ENCODE measurements at regions not wholly inside any gene's neighbourhood (a gene's known extent, or its start where the extent isn't known, plus 50 kb on each side); places are given as distances from the start of the nearest gene placed in this dataset.

- POLR2A ChIA-PET: no interaction called here
- no peaks in the 10 kb centered on the region for H3K9me3 Mint-ChIP-seq
- peaks cover 0 to 3% of the 10 kb centered on the region in 2 donors for H3K27me3 Mint-ChIP-seq
- CTCF ChIA-PET: interaction anchor here (0.5 to 0.6 kb wide), 2 partner anchors 10 to 13 kb away, joined by 3 read pairs; no protein-coding TSS in a partner anchor
- ATAC-seq (replicated peaks in 1 of 4) (no peak), DNase-seq (no peak)
- H3K27ac Mint-ChIP-seq: no peak overlapping the region
- Histone ChIP-seq H3K4me3 (ENCODE audit: control insufficient read depth in 1 of 2, extremely low read depth in 1 of 2, low read length in 1 of 2) (no peak overlapping the region), H3K9me3 (no peaks in the 10 kb centered on the region), H3K27ac (ENCODE audit: low read length) (no peak overlapping the region), H3K27me3 (replicated peaks in 1 of 2; ENCODE audit: control insufficient read depth in 2 of 2, extremely low read depth in 1 of 2, insufficient read depth in 2 of 2, low read length in 1 of 2) (no peaks in the 10 kb centered on the region), H3K36me3 (ENCODE audit: control insufficient read depth in 2 of 2, extremely low read depth in 1 of 2, insufficient read depth in 1 of 2, low read length in 1 of 2) (no peaks in the 10 kb centered on the region), H3K4me1 (ENCODE audit: control insufficient read depth in 1 of 2, extremely low read depth in 1 of 2, insufficient read depth in 2 of 2, low read length in 2 of 2) (peaks cover 0 to 3% of the 10 kb centered on the region in 2 experiments)
- 72% methylated on average over 3 of the region's 5 CpGs for WGBS (ENCODE audit: insufficient coverage)
- no peak overlapping the region for H3K4me3 Mint-ChIP-seq
- H3K4me1 Mint-ChIP-seq: peaks cover 13 to 17% (median 13%) of the 10 kb centered on the region in 3 donors
- no peaks in the 10 kb centered on the region for H3K36me3 Mint-ChIP-seq
These were observed 159.8 kb downstream of the CYSLTR2 start for GRCh38 chr13:48813518-48813917.

- peak overlapping the region in 1 of 2 donors; percentile 39 for H3K4me3 ChIP-seq (ENCODE audit: control insufficient read depth in 1 of 2, extremely low read depth in 1 of 2, low read length in 1 of 2)
- Mint-ChIP-seq H3K27ac (peak overlapping the region; percentile 73 to 84), H3K9me3 (no peaks in the 10 kb centered on the region), H3K4me1 (peaks cover 13 to 17% (median 13%) of the 10 kb centered on the region in 3 donors), H3K4me3 (peak overlapping the region; percentile 53 to 74 (median 73)), H3K36me3 (no peaks in the 10 kb centered on the region), H3K27me3 (peaks cover 0 to 3% of the 10 kb centered on the region in 2 donors)
- WGBS (ENCODE audit: insufficient coverage): 100% methylated on average over 1 of the region's 2 CpGs
- peaks cover 0 to 3% of the 10 kb centered on the region in 2 experiments for H3K4me1 ChIP-seq (ENCODE audit: control insufficient read depth in 1 of 2, extremely low read depth in 1 of 2, insufficient read depth in 2 of 2, low read length in 2 of 2)
- H3K27ac ChIP-seq (ENCODE audit: low read length): peak overlapping the region; percentile 26
- H3K9me3 ChIP-seq: no peaks in the 10 kb centered on the region
- ChIA-PET POLR2A (no interaction called here), CTCF (no interaction called here)
- no peaks in the 10 kb centered on the region for H3K27me3 ChIP-seq (replicated peaks in 1 of 2; ENCODE audit: control insufficient read depth in 2 of 2, extremely low read depth in 1 of 2, insufficient read depth in 2 of 2, low read length in 1 of 2)
- no peaks in the 10 kb centered on the region for H3K36me3 ChIP-seq (ENCODE audit: control insufficient read depth in 2 of 2, extremely low read depth in 1 of 2, insufficient read depth in 1 of 2, low read length in 1 of 2)
- DNase-seq (peak in 1 of 35 experiments; percentile 7), ATAC-seq (replicated peaks in 1 of 4) (peak in 1 of 4 experiments; percentile 29)
These were observed 159.0 kb upstream of the FNDC3A start for GRCh38 chr13:48816700-48817099.

DNA sequence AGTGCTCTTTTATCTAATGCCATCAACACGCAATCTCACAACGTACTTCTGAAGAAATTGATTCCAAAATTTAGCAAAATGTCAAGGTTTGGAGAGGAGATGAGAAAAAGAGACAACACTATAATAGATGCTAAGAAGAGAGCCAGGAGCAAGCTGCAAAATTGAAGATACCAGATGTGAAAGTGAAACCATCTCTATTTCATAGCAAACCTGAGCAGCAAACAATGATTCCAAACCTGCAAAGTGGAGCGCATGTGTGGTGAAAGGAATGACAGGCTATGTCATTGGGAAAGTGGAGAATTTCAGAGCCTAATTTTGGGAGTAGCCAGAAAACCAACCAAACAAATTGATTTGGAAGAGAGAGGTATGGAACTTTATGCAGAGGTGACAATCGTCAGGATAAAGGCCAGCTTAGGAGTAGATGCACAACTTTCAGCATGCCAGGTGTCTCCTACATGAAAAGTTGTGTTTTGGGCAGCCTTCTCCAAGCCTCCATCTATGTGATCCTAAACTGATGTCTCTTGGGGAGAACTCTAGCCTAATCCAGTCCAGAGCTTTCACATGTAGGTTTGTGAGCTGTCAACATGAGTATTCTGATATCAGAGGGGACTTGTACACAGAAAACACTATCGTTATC lies 158.4 kb upstream of the FNDC3A start:
- H3K9me3 ChIP-seq: no peaks in the 10 kb centered on the region
- CTCF ChIA-PET: no interaction called here
- peaks cover 13 to 17% (median 13%) of the 10 kb centered on the region in 3 donors for H3K4me1 Mint-ChIP-seq
- H3K27ac ChIP-seq (ENCODE audit: low read length): peak overlapping the region; percentile 26
- peak overlapping the region; percentile 53 to 74 (median 73) for H3K4me3 Mint-ChIP-seq
- no peaks in the 10 kb centered on the region for H3K27me3 ChIP-seq (replicated peaks in 1 of 2; ENCODE audit: control insufficient read depth in 2 of 2, extremely low read depth in 1 of 2, insufficient read depth in 2 of 2, low read length in 1 of 2)
- peaks cover 0 to 3% of the 10 kb centered on the region in 2 donors for H3K27me3 Mint-ChIP-seq
- ATAC-seq (replicated peaks in 1 of 4) (peak; percentile 60 to 74 (median 67)), DNase-seq (peak in 2 of 35 experiments; percentile 0 to 32)
- H3K4me1 ChIP-seq (ENCODE audit: control insufficient read depth in 1 of 2, extremely low read depth in 1 of 2, insufficient read depth in 2 of 2, low read length in 2 of 2): peaks cover 0 to 3% of the 10 kb centered on the region in 2 experiments
- H3K36me3 ChIP-seq (ENCODE audit: control insufficient read depth in 2 of 2, extremely low read depth in 1 of 2, insufficient read depth in 1 of 2, low read length in 1 of 2): no peaks in the 10 kb centered on the region
- H3K27ac Mint-ChIP-seq: peak overlapping the region; percentile 73 to 84
- WGBS (ENCODE audit: insufficient coverage): 86% methylated on average over 1 of the region's 5 CpGs
- peak overlapping the region in 1 of 2 donors; percentile 39 for H3K4me3 ChIP-seq (ENCODE audit: control insufficient read depth in 1 of 2, extremely low read depth in 1 of 2, low read length in 1 of 2)
- H3K9me3 Mint-ChIP-seq: no peaks in the 10 kb centered on the region
- no peaks in the 10 kb centered on the region for H3K36me3 Mint-ChIP-seq
- POLR2A ChIA-PET: no interaction called here

- no CpG with 5 or more reads among the region's 3 CpGs for WGBS (ENCODE audit: insufficient coverage)
- no peak overlapping the region for H3K4me3 Mint-ChIP-seq
These were observed 157.0 kb upstream of the FNDC3A start for GRCh38 chr13:48818495-48819356.

GRCh38 chr13:48819376-48819775 lies 156.3 kb upstream of the FNDC3A start:
- CTCF ChIA-PET: no interaction called here
- H3K36me3 Mint-ChIP-seq: no peaks in the 10 kb centered on the region

More at GRCh38 chr13:48818495-48819356, 157.0 kb upstream of the FNDC3A start:
- DNase-seq (no peak), ATAC-seq (replicated peaks in 1 of 4) (no peak)
- Histone ChIP-seq H3K4me1 (ENCODE audit: control insufficient read depth in 1 of 2, extremely low read depth in 1 of 2, insufficient read depth in 2 of 2, low read length in 2 of 2) (peaks cover 0 to 3% of the 10 kb centered on the region in 2 experiments), H3K27ac (ENCODE audit: low read length) (no peak overlapping the region), H3K9me3 (no peaks in the 10 kb centered on the region), H3K4me3 (ENCODE audit: control insufficient read depth in 1 of 2, extremely low read depth in 1 of 2, low read length in 1 of 2) (no peak overlapping the region), H3K36me3 (ENCODE audit: control insufficient read depth in 2 of 2, extremely low read depth in 1 of 2, insufficient read depth in 1 of 2, low read length in 1 of 2) (no peaks in the 10 kb centered on the region), H3K27me3 (replicated peaks in 1 of 2; ENCODE audit: control insufficient read depth in 2 of 2, extremely low read depth in 1 of 2, insufficient read depth in 2 of 2, low read length in 1 of 2) (no peaks in the 10 kb centered on the region)
- Mint-ChIP-seq H3K9me3 (no peaks in the 10 kb centered on the region), H3K27me3 (no peaks in the 10 kb centered on the region), H3K27ac (no peak overlapping the region), H3K36me3 (no peaks in the 10 kb centered on the region), H3K4me1 (peaks cover 13 to 17% (median 13%) of the 10 kb centered on the region in 3 donors)
- POLR2A ChIA-PET: interaction anchor here in 1 of 2 donors (0.7 kb wide), 1 partner anchor 411 kb away, joined by 3 read pairs; no protein-coding TSS in a partner anchor
- CTCF ChIA-PET: no interaction called here

GRCh38 chr13:48819899-48820298 lies 155.8 kb upstream of the FNDC3A start:
- H3K9me3 Mint-ChIP-seq: no peaks in the 10 kb centered on the region
- ATAC-seq (replicated peaks in 1 of 4) (no peak), DNase-seq (no peak)
- Histone ChIP-seq H3K4me3 (ENCODE audit: control insufficient read depth in 1 of 2, extremely low read depth in 1 of 2, low read length in 1 of 2) (no peak overlapping the region), H3K4me1 (ENCODE audit: control insufficient read depth in 1 of 2, extremely low read depth in 1 of 2, insufficient read depth in 2 of 2, low read length in 2 of 2) (peaks cover 0 to 3% of the 10 kb centered on the region in 2 experiments), H3K9me3 (no peaks in the 10 kb centered on the region), H3K36me3 (ENCODE audit: control insufficient read depth in 2 of 2, extremely low read depth in 1 of 2, insufficient read depth in 1 of 2, low read length in 1 of 2) (no peaks in the 10 kb centered on the region), H3K27ac (ENCODE audit: low read length) (no peak overlapping the region), H3K27me3 (replicated peaks in 1 of 2; ENCODE audit: control insufficient read depth in 2 of 2, extremely low read depth in 1 of 2, insufficient read depth in 2 of 2, low read length in 1 of 2) (no peaks in the 10 kb centered on the region)
- no peaks in the 10 kb centered on the region for H3K36me3 Mint-ChIP-seq
- WGBS (ENCODE audit: insufficient coverage): no CpG with 5 or more reads among the region's 4 CpGs
- CTCF ChIA-PET: no interaction called here
- no peak overlapping the region for H3K27ac Mint-ChIP-seq
- POLR2A ChIA-PET: interaction anchor here in 1 of 2 donors (0.7 kb wide), 1 partner anchor 12 kb away, joined by 3 read pairs; no protein-coding TSS in a partner anchor
- H3K4me1 Mint-ChIP-seq: peaks cover 13 to 17% (median 13%) of the 10 kb centered on the region in 3 donors
- H3K4me3 Mint-ChIP-seq: no peak overlapping the region
- no peaks in the 10 kb centered on the region for H3K27me3 Mint-ChIP-seq

More at GRCh38 chr13:48819376-48819775, 156.3 kb upstream of the FNDC3A start:
- H3K36me3 ChIP-seq (ENCODE audit: control insufficient read depth in 2 of 2, extremely low read depth in 1 of 2, insufficient read depth in 1 of 2, low read length in 1 of 2): no peaks in the 10 kb centered on the region
- POLR2A ChIA-PET: no interaction called here
- no peaks in the 10 kb centered on the region for H3K9me3 ChIP-seq
- Mint-ChIP-seq H3K27ac (no peak overlapping the region), H3K9me3 (no peaks in the 10 kb centered on the region), H3K27me3 (no peaks in the 10 kb centered on the region), H3K4me3 (no peak overlapping the region), H3K4me1 (peaks cover 13 to 17% (median 13%) of the 10 kb centered on the region in 3 donors)
- H3K27ac ChIP-seq (ENCODE audit: low read length): no peak overlapping the region
- peaks cover 0 to 3% of the 10 kb centered on the region in 2 experiments for H3K4me1 ChIP-seq (ENCODE audit: control insufficient read depth in 1 of 2, extremely low read depth in 1 of 2, insufficient read depth in 2 of 2, low read length in 2 of 2)
- ATAC-seq (replicated peaks in 1 of 4) (no peak), DNase-seq (no peak)
- no peaks in the 10 kb centered on the region for H3K27me3 ChIP-seq (replicated peaks in 1 of 2; ENCODE audit: control insufficient read depth in 2 of 2, extremely low read depth in 1 of 2, insufficient read depth in 2 of 2, low read length in 1 of 2)
- H3K4me3 ChIP-seq (ENCODE audit: control insufficient read depth in 1 of 2, extremely low read depth in 1 of 2, low read length in 1 of 2): no peak overlapping the region
- 80% methylated on average over 2 of the region's 3 CpGs for WGBS (ENCODE audit: insufficient coverage)

Measured in T-cell (primary cell).